PC-3 (cell line): ENCODE measurements at regions not wholly inside any gene's neighbourhood (a gene's known extent, or its start where the extent isn't known, plus 50 kb on each side); places are given as distances from the start of the nearest gene placed in this dataset.

Experiments used
- CTCF ChIP-seq: fragments of 300-600 bp; sonication (generic); conservative IDR thresholded peaks from 2 replicates; pipeline ENCODE4 v1.5.1; 2017; ENCODE audit warnings: antibody characterized with exemption, low read depth, mild to moderate bottlenecking, low read length
- EZH2 ChIP-seq: fragments of 300-600 bp; sonication (generic); IDR thresholded peaks from one replicate; pipeline ENCODE4 v1.6.1; 2017; ENCODE audit warnings: antibody characterized with exemption, mild to moderate bottlenecking, low read length; ENCODE audit not compliant: unreplicated experiment
- EZH2phosphoT487 ChIP-seq: fragments of 300-600 bp; sonication (generic); IDR thresholded peaks from 2 replicates; pipeline ENCODE4 v1.6.1; 2018; ENCODE audit warnings: mild to moderate bottlenecking, antibody characterized with exemption, low read length, borderline replicate concordance

DNA sequence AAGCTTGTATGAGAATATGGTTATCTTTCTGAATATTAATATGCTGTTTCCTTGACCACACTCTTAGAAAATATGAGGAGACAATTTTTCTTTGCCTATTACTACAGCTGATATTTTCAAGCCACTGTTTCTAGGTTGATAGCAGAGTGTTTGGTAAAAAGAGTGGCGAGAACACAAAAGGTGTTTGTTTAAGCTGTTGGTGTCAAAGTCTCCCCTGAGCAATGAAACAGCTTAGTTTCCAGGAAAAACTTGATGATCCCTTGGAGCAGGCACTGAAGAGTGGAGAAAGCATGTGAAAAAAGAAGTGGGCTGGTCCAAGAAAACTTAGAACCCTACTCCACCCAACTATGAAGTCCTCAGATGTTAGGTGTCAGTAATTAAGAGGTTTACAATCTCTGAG is 182.7 kb downstream of the TFAP2B start:
- TF ChIP-seq CTCF (no peak), EZH2 (no peak), EZH2phosphoT487 (no peak)
